ENCODE measurements at regions not wholly inside any gene's neighbourhood (a gene's known extent, or its start where the extent isn't known, plus 50 kb on each side); places are given as distances from the start of the nearest gene placed in this dataset.

DNA sequence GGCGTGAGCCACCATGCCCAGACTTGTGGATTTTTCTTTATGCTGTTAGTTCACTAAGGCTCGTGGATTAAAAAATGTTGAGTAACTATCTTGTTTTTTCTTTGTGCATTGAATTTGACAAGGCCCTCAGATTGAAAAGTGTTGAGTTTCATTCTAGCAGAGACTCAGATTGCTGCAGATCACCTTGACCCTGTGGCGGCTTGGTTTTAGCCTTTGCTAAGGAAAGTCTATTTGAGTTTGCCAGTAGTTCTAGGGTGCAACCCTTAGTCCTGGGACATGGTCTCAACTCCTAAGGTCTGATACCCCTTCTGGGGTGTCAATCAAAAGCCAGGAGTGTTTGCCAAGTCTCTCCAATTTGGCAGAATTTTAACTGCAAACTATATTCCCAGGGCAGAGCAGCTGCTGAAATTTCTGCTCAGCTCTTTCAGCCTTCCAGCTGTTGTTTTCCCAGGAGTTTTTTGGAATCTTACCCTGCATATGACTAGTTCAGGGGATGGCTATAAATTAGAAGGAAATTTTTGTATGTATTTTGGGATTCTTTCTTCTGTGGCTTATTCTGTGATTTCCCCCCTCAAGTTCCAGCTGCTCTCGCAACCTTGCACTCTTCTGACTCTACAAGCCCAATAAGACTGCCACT is 84.3 kb upstream of the HAND1 start:
- TF ChIP-seq CTCF (IDR thresholded peaks at IDR 0.05) (no peak), POLR2A (IDR thresholded peaks at IDR 0.05) (no peak), POLR2AphosphoS5 (IDR thresholded peaks at IDR 0.05; ENCODE audit: insufficient read depth in 1 of 2, low read depth in 1 of 2) (no peak)

Data from vagina (tissue), 2 donors.